ENCODE measurements at regions not wholly inside any gene's neighbourhood (a gene's known extent, or its start where the extent isn't known, plus 50 kb on each side); places are given as distances from the start of the nearest gene placed in this dataset.
"Not testable (repeated sequence)": the region's sequence is repeated elsewhere in the genome, so short reads cannot be mapped to it uniquely, and the experiment has no call there.

DNA sequence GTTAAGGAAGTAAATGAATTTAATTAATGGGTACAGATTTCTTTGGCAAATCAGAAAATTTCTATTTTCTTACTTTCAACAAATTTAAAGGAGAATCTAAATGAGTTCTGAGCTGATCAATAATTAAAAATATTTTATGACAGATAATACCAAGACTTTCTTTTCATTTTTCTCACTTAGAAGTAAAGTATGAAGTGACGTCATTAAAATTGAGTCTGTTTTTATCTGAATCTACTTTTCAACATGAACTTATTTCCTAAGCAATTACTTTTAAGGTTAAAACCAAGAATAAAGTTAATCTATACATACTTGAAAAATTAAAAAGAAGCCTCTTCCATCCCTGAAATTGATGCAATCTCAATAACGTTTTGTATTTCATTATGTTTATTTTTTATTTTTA, 552.8 kb upstream of the ST8SIA4 start:
- no peak for DNase-seq

DNA sequence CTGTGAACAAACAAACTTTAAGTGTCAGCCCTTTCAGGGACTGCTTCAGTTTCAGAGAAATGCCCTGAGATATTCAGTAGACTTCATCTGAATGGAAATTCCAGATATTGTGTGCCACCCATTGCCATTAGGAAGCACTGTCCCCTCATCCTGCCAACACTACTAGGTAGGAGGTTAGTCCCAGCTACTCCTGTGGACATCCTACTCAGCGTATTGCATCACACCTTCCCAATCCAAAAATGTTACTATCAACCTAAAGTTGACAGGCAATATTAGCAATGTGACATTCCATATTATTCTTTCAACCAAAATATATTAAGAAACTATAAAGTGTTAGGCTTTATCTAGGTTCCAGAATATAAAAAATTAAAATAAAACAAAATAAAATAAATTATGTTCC, 552.0 kb upstream of the ST8SIA4 start:
- no peak for DNase-seq

DNA sequence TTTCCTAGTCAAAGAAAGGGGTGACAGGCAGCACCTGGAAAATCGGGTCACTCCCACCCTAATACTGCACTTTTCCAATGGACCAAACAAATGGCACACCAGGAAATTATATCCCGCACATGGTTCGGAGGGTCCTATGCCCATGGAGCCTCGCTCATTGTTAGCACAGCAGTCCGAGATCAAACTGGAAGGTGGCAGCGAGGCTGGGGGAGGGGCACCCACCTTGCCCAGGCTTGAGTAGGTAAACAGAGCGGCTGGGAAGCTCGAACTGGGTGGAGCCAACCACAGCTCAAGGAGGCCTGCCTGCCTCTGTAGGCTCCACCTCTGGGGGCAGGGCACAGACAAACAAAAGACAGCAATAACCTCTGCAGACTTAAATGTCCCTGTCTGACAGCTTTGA, 539.2 kb upstream of the ST8SIA4 start:
- DNase-seq: not testable (repeated sequence)

DNA sequence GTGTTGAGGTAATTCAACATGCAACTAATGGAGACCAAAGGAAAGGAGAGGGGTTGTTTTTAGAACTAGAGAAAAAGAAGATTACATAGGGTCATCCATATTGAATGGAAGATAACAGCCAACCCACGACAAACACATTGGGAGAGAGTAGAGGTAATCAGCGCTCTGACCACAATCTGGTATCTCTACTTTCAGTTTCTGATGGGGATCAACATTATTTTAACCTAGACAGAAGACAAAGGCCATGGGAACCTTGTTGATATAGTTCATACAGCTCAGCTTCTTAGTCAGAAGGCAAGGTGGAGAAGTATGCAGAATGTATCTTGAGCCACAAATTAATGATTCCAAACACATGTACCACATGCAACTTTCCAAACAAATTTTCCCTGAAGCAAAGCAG, 537.1 kb upstream of the ST8SIA4 start:
- no peak for DNase-seq

DNA sequence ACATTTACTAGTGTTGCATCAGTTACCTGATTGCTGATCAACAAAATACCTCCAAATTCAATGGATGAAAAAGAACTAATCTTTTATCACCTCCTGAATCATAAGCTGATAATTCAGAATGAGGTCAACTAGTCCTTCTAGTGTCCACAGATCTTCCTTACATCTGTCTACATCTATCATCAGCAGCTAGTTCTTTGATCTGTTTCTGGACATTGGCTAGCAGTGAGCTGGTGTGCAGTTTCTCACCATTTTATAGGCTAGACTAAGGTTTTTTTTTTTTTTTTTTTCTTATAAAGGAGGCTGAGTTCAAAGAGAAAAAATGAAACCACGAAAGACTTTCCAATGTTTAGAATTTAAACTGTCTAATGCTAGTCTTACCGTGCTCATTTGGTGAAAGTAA, 534.3 kb upstream of the ST8SIA4 start:
- DNase-seq: no peak

DNA sequence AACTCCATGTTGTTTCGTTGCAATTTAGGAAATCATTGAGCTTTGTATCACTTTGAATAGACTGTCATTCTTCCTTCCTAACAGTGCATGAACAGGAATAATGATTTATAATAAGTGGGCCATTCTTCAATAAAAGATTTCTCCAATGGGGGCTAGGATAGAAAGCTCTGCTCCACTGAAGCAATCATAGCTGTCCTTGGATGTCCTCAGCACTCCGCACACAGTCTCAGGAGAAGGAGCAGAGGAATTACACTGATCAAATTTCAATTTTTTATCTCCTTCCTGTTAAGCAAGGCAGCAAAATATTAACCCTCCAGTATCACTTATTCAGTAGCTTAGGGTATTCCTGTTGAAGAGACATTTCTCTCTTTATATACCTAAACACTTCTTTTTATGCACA, 532.7 kb upstream of the ST8SIA4 start:
- no peak for DNase-seq

DNA sequence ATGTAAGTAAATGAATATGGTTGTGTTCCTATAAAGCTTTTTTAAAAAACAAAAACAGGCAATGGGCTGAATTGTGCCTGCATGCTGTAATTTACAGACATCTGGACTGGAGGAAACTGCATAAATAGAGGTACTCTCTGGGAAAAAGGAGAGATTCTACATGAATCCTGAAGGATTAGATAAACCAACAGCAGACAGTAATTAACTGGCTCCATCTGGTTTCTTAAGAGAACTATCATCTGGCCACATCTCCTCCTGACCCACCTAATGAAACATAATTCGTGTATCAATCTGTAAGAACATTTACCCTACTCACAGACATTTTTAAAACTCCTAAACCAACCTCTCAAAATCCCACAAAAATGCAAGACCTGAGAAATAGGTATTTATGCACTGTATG, 528.1 kb upstream of the ST8SIA4 start:
- DNase-seq: no peak

DNA sequence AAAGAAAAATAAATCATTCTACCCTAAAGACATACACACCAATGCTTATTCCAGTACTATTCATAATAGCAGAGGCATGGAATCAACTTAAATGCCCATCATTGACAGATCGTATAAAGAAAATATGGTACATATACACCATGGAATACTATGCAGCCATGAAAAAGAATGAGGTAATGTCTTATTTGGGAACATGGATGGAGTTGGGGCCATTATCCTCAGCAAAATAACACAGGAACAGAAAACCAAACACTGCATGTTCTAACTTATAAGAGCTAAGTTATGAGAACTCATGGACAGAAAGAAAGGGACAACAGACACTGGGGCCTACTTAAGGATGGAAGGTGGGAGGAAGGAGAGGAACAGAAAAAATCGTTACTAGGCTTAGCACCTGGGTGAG, 527.5 kb upstream of the ST8SIA4 start:
- DNase-seq: no peak

DNA sequence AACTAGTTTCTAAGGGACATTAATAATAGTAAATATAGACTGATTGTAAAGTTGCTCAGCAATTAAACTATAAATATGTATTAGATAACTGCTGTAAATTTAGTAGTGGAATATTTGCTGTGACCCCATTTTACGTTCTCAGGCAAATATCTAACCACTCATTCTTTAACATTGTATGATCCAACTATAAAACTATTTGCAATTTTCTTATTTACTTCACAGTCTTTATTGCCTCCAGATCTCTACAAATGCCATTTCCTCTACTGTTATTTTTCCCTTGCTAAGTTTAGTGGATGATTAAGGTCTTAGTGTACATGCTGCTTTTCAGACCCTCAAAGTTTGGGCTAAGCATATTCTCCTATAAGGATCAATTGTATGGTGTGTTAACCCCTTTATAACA, 526.2 kb upstream of the ST8SIA4 start:
- no peak for DNase-seq

DNA sequence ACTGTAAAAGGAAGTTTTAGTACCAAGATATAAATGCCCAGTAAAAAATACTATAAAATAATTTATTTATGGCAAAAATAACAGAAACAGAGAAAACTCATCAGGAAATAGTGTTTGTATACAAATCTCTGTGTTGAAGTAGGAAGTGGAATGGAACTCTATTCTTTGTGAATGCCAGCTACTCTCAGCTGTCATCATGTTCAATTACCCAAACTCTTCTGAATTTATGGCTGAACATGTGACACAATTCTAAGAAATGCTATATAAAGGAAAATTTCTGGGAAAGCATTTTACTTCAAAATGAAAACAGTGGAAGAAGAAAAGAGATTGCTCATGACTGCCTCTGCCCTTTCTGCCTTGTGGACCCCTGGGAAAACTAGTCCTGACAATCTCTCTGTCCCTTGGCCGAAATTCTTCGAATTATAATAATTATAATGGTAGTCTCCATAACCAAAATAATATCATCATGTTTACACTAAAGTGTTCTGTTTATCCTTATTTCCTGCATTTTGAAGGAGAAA, 522.3 kb upstream of the ST8SIA4 start:
- DNase-seq: no peak

DNA sequence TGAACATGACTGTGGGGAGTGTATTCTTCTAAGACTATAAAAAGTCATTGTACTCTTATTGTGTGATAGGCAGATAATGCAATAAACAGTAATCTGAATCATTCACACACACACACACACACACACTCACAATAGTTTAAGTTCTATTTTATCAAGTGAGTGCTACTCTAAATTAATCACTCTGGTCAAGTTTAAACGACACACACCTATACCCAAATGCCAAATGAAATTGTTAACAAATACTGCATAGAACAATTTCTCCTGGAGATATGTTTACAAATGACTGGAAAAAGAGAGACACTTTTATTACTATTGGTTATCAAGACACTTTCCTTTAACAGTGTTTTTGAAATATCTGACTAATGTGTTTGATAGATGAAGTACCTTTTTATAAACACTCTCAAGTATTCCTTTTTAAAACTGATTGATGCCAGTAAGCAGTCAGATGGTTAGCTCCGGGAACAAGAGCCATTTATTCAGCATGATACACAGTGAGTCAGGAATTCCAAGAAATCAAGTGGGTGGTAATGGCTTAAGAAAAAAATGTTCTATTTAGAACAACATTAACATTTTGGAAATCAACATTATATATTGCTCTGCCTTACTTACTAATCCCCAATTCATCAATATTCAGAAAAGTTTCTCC, 521.6 kb upstream of the ST8SIA4 start:
- no peak for DNase-seq

DNA sequence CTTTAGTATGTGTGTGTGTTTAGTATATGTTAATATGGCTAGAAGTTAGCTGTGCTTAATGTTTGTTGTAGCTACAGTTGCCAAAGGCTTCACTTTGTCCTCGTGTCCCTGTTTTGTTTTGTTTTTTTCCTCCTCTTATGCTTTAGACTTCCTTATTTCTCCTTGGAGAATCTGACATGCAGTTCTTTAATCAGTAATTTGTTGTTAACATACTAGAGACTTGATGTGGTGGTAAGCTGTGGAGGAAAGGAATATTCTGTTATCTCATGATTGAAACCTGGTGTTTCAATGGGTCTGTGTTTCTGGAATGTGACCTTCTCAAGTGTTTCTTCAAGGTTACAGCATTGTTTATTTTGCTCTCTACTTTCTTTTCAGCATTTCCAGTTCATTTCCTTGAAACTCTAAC, 515.6 kb upstream of the ST8SIA4 start:
- no peak for DNase-seq

DNA sequence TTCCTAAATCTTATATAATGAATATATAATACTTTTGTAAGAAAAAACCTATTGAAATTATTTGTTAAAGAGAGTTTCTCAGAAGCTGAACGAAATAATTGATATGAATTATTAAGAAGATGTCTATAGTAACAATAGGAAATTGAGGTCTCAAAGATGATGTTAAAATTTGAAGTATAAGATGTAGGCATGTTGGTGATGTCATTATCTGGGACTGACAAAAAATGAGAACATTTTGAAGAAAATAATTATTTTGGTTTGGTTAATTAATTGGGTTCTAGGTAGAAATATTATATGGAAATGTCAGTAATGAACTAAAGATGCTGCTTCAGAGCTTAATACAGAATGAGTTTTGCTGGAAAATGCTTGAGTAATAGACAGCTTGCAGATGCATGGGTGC, 501.4 kb upstream of the ST8SIA4 start:
- DNase-seq: no peak

DNA sequence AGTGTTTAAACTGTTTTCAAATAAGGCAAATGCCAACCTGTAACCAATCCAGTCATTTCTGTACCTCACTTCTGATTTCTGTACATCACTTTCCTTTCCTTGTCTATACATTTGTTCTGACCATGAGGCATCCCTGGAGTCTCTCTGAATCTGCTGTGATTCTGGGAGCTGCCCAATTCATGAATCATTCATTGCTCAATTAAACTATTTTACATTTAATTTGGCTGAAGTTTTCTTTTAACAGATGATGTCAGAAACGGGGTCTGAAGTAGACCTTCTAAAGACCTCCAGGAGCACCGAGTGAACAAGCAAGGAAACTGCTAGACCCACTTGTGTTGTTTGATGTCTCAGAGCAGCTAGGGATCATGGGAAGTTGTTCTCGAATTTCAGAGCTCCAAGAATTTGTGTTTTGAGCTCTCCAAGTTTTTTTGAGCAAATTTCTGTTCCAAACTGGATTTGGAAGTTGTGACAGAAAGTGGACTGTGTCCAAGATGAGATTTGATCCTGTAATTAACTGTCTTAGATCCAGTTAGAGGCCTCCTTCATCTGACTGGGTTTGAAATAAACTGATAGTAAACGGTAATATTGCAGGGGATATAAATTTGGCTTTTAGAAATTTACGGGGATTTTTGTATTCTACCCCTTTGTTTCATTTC, 490.8 kb upstream of the ST8SIA4 start:
- no peak for DNase-seq

DNA sequence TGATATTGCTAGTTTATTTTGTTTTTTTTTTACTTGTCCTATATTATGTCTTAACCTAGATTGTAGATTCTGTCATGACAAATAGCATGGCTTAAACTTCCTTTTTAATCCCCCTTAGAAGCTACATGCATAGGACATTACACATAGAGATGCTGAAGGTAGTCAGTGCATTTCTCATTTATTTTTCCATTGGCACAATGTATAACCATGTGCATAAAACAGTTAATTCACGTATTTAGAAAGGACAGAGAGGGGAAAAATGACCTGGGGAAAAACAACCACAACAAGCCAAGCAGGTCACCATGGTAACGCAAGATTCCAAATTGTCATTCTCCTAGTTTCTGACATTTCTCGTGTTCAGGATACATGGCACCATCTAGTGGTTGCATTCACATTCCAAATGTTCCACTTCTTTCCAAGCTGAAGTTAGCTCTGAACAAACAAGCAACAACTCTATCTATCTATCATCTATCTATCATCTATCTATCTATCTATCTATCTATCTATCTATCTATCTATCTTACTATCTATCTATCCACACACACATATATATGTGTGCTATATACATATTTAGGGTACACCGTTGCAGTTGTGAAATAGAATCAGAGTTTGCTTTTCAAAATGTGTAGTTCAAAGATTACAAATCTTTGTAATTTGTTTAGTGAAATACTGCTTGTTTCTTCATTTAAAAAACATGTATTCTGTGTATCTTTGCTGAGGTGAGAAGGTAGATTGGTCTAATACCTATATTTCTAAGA, 487.2 kb upstream of the ST8SIA4 start:
- no peak for DNase-seq

DNA sequence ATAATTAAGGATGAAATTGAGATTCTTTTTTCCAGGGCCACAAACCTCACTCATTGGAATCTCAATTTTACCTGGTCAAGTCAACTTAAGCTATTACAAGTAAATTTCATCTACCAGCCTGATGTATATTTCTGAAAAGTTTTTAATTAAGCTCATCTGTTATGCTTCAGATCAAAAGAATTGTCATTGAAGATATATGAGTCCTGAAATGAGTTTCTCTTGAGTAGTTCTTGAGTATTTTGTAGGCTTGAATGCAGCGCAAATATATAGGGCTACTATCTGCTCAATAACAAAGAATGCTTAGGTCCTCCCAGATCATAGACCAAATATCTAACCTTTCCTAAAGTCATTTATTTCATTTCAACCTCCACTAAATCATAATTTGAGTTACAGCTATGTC, 482.2 kb upstream of the ST8SIA4 start:
- DNase-seq: no peak

DNA sequence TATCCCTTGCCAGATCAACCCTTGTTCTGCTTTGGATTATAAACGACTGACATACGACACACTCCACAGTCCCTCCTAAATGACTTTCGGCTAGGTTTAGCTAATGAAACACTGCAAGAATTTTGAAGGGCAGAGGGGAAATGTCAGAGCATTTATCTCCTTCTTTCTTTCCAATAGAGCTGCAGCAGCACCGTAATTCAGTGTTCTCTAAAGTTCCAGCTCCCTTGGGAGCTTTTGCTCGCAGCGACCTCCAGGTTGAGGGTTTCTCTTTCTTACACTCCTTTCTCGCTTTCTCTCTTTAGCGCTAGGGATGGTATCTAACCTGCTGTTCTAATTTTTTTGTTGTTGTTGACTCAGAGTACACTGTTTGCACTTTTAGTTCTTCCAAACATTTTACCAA, 467.1 kb upstream of the ST8SIA4 start:
- DNase-seq: no peak

DNA sequence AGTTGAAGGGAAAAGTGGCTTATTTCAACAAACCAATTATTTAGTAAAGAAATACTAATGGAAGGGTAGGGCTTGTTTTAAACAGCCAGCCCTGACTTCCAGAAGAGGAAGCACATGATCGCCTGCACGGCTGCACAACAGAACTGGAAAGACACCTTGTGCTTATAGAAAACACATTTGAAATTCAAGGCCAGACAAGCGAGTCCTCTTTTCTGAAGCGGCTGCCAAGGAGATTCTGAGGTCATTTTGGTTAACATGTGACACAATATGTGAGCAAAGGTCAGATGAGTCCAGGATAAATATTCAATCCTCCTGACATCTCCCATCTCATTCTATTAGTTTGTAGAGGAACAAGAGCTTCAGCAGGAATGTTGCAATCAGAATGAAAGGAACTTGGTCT, 461.4 kb upstream of the ST8SIA4 start:
- no peak for DNase-seq

DNA sequence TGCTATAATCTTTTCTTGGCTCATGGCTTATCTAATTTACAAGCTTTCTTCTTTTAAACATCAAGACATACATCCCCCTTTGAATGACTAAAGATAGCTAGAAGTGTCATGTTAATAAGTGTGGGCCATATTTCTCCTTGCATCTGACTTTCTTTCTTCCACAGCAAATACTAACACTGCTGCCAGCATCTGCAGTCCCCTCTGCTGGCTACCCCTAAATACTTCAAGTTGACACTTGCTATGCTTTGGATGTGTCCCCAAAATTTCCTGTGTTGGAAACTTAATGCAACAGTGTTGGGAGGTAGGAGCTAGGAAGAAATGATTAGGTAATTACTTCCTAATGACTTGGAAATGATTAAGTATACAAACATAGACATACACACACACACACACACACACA, 459.0 kb upstream of the ST8SIA4 start:
- no peak for DNase-seq

DNA sequence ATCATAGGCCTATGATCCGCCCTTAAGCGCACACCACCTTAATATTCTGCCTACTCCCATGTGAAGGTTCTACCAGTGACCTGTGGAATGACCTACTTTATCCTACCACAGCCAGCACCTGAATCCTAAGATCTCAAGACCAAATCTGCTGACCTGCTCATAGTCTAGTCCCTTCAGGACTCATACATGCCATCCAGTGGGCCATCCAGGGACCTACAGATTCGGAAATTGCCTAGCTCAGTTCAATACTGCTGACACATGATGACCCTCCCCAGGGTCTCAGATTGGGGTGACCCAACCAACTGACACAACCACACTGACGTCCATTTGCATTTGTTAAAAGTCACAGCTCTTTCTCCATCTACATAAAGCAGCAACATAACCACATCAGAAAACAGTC, 443.8 kb upstream of the ST8SIA4 start:
- no peak for DNase-seq

DNA sequence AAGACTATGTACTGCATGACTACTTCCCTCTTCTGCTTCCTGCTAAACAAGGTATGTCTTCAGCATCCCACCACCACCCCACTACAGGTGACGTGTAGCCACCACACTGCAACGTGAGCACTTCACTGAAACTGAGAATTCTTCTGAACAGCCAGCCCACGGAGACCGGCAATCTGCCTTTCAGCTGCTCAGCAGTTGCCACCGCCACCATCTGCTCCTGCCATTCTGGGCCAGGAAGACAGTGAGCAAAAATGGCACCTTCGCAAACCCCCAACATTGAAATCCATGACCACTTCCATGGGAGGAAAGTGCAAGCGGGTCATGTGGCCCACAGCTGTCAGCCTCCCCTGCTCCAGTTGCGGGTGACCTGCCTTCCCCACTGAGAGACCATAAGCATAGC, 443.4 kb upstream of the ST8SIA4 start:
- DNase-seq: no peak

DNA sequence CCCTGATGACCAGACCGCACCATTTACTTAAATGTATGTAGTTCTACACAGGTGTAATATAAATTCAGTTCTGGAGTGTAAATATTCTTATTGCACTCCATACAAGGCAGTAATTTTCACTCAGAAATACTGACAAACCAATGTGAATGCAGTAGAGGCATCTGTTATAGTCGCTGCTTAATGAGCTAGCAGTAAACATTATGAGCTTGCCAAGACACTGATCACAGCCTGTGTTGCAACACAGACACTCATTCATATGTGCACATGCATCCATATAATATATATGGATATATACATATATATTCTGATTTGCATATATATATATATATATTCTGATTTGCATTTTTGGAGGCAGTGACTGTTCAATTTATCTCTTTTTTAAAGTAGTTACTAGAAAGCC, 435.1 kb upstream of the ST8SIA4 start:
- DNase-seq: no peak

DNA sequence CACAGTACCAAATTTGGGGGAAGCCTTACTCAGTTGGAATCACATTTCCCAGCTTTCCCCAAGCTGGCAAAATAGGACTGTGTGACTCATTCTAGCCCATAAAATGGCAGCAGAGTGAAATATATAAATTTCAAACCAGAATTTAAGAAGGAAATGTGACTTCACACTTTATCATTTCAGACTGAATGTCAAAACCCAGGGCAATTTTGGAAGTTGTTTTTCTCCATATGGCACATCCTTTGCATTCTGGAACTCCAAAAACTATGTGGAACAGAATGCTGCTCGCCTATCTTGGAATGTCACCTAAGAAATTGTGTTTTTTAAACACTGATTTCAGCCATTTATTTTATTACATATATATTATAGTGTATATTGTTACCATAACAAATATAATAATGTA, 424.7 kb upstream of the ST8SIA4 start:
- DNase-seq: no peak

DNA sequence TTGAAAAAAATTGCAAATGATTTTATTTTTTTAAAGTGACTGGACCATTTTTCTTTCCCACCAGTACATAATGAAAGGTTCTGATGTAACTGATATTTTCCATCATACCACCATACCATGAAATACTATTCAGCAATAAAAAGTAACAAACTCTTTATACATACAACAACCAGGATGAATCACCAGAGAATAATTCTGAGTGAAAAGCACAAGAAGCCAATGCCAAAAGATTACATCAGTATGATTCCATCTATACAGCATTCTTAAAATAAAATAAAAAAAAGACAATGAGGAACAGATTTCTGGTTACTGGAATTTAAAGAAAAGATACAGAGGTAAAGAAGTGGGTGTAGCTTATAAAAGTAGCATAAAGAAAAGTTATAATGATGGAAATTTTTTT, 423.7 kb upstream of the ST8SIA4 start:
- DNase-seq: no peak
